ENCODE measurements at regions not wholly inside any gene's neighbourhood (a gene's known extent, or its start where the extent isn't known, plus 50 kb on each side); places are given as distances from the start of the nearest gene placed in this dataset.

DNA sequence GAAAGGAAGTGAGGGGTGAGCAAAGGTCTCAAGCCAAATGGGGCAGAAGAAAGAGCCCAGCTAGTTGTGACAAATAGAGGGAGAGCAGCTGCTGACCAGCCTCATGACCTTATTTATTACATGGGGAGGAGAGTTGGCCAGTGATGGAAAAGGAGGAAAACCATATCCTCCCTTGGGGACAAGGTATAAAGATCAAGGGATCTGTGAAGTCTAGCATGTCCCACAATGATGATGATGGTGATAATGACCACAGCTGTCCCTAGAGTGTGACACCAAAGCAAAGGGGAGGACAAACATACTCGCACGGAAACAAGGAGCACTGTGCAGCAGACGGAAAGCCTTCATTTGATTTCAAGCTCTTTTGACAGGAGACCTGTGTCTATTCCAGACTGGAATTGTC, 190.4 kb upstream of the MCHR2 start:
- H3K9me3 ChIP-seq (ENCODE audit: control extremely low read depth in 1 of 3, control insufficient read depth in 2 of 3, insufficient read depth in 1 of 3, low read length in 2 of 3), result no peaks in the 10 kb centered on the region
- no peaks in the 10 kb centered on the region for H3K4me1 Mint-ChIP-seq
- no peak for TF ChIP-seq EZH2 (IDR thresholded peaks at IDR 0.05; ENCODE audit: borderline replicate concordance, insufficient read depth, low read depth, low read length, poor library complexity, severe bottlenecking)
- TF ChIP-seq, protein P1, sequence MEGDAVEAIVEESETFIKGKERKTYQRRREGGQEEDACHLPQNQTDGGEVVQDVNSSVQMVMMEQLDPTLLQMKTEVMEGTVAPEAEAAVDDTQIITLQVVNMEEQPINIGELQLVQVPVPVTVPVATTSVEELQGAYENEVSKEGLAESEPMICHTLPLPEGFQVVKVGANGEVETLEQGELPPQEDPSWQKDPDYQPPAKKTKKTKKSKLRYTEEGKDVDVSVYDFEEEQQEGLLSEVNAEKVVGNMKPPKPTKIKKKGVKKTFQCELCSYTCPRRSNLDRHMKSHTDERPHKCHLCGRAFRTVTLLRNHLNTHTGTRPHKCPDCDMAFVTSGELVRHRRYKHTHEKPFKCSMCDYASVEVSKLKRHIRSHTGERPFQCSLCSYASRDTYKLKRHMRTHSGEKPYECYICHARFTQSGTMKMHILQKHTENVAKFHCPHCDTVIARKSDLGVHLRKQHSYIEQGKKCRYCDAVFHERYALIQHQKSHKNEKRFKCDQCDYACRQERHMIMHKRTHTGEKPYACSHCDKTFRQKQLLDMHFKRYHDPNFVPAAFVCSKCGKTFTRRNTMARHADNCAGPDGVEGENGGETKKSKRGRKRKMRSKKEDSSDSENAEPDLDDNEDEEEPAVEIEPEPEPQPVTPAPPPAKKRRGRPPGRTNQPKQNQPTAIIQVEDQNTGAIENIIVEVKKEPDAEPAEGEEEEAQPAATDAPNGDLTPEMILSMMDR (IDR thresholded peaks at IDR 0.05), result no peak
- no peaks in the 10 kb centered on the region for H3K9me3 Mint-ChIP-seq (ENCODE audit: insufficient read depth)
- no peaks in the 10 kb centered on the region for H4K20me1 ChIP-seq (ENCODE audit: control insufficient read depth, insufficient read depth, low read length, poor library complexity, severe bottlenecking)
- ChIA-PET CTCF (no interaction called here), POLR2A (no interaction called here)
- no peak overlapping the region for H3K4me3 ChIP-seq (ENCODE audit: control extremely low read depth in 1 of 5, extremely low read depth in 1 of 5, insufficient read depth in 1 of 5, low read depth in 2 of 5, low read length in 4 of 5)
- ATAC-seq (ENCODE audit: low read depth) (no peak), DNase-seq (no peak)
- no peak overlapping the region for H3K27ac ChIP-seq (ENCODE audit: low read length in 2 of 2)
- H3K4me1 ChIP-seq (ENCODE audit: control insufficient read depth in 2 of 2, insufficient read depth in 2 of 2, low read length in 2 of 2), result no peaks in the 10 kb centered on the region
- WGBS (ENCODE audit: insufficient coverage), result 71% methylated on average over 3 of the region's 3 CpGs
- H3K79me2 ChIP-seq (ENCODE audit: control insufficient read depth, insufficient read depth, low read length), result no peaks in the 10 kb centered on the region
- intact Hi-C loops (cut with micrococcal nuclease), result no loop called here
- H3K4me2 ChIP-seq (replicated peaks; ENCODE audit: low read depth, low read length, poor library complexity, severe bottlenecking), result no peak overlapping the region
- H3K4me3 Mint-ChIP-seq, result no peak overlapping the region
- H3K27ac Mint-ChIP-seq, result no peak overlapping the region
- no peak overlapping the region for H3K9ac ChIP-seq (ENCODE audit: low read length)
- no peaks in the 10 kb centered on the region for H3K36me3 ChIP-seq (replicated peaks in 1 of 2; ENCODE audit: control extremely low read depth in 1 of 2, control insufficient read depth in 1 of 2, extremely low read depth in 1 of 2, insufficient read depth in 2 of 2, low read length in 1 of 2)
- H3K27me3 Mint-ChIP-seq, result peaks cover 4% of the 10 kb centered on the region
- no peaks in the 10 kb centered on the region for H3K27me3 ChIP-seq (replicated peaks in 1 of 4; ENCODE audit: control extremely low read depth in 1 of 4, control insufficient read depth in 3 of 4, insufficient read depth in 4 of 4, low read length in 3 of 4)
- H2AFZ ChIP-seq (ENCODE audit: insufficient read depth, low read depth, low read length, poor library complexity, severe bottlenecking), result no peak overlapping the region

DNA sequence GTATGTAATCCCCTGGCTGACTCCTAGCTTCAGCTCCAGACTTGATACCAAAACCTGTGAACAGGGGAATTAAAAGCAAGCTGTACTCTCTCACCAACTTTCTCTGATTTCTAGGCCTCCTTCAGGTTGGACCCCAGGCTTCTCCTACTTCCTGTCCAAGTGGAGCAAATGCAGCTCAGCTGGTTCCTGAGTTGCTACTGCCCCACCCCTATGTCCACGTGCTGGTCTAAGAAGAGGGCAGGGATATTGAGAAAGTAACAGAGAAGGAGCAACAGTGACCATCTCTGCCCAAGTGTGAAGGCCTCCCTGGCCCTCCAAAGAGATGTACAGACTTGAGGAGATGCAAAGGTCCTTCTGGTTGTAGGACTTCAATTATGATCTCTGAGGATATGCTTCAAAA, 188.3 kb upstream of the MCHR2 start:
- intact Hi-C loops (cut with micrococcal nuclease), result no loop called here
- no peak overlapping the region for H3K27ac Mint-ChIP-seq
- POLR2A ChIA-PET, result no interaction called here
- Histone ChIP-seq H3K4me3 (ENCODE audit: control extremely low read depth in 1 of 5, extremely low read depth in 1 of 5, insufficient read depth in 1 of 5, low read depth in 2 of 5, low read length in 4 of 5) (no peak overlapping the region), H3K9ac (ENCODE audit: low read length) (no peak overlapping the region), H3K9me3 (ENCODE audit: control extremely low read depth in 1 of 3, control insufficient read depth in 2 of 3, insufficient read depth in 1 of 3, low read length in 2 of 3) (no peaks in the 10 kb centered on the region), H3K4me1 (ENCODE audit: control insufficient read depth in 2 of 2, insufficient read depth in 2 of 2, low read length in 2 of 2) (no peaks in the 10 kb centered on the region), H3K36me3 (replicated peaks in 1 of 2; ENCODE audit: control extremely low read depth in 1 of 2, control insufficient read depth in 1 of 2, extremely low read depth in 1 of 2, insufficient read depth in 2 of 2, low read length in 1 of 2) (no peaks in the 10 kb centered on the region), H3K27me3 (replicated peaks in 1 of 4; ENCODE audit: control extremely low read depth in 1 of 4, control insufficient read depth in 3 of 4, insufficient read depth in 4 of 4, low read length in 3 of 4) (no peaks in the 10 kb centered on the region), H4K20me1 (ENCODE audit: control insufficient read depth, insufficient read depth, low read length, poor library complexity, severe bottlenecking) (no peaks in the 10 kb centered on the region), H3K4me2 (replicated peaks; ENCODE audit: low read depth, low read length, poor library complexity, severe bottlenecking) (no peak overlapping the region), H3K27ac (ENCODE audit: low read length in 2 of 2) (no peak overlapping the region), H2AFZ (ENCODE audit: insufficient read depth, low read depth, low read length, poor library complexity, severe bottlenecking) (no peak overlapping the region), H3K79me2 (ENCODE audit: control insufficient read depth, insufficient read depth, low read length) (no peaks in the 10 kb centered on the region)
- TF ChIP-seq EZH2 (IDR thresholded peaks at IDR 0.05; ENCODE audit: borderline replicate concordance, insufficient read depth, low read depth, low read length, poor library complexity, severe bottlenecking), result no peak
- TF ChIP-seq, protein P1 (IDR thresholded peaks at IDR 0.05), result no peak
- no peak for ATAC-seq (ENCODE audit: low read depth)
- WGBS (ENCODE audit: insufficient coverage), result no CpG with 5 or more reads among the region's 1 CpG
- no peak overlapping the region for H3K4me3 Mint-ChIP-seq
- no peaks in the 10 kb centered on the region for H3K4me1 Mint-ChIP-seq
- CTCF ChIA-PET, result no interaction called here
- H3K27me3 Mint-ChIP-seq, result peaks cover 5% of the 10 kb centered on the region
- no peaks in the 10 kb centered on the region for H3K9me3 Mint-ChIP-seq (ENCODE audit: insufficient read depth)
- DNase-seq, result no peak
